ENCODE measurements at regions not wholly inside any gene's neighbourhood (a gene's known extent, or its start where the extent isn't known, plus 50 kb on each side); places are given as distances from the start of the nearest gene placed in this dataset.

DNA sequence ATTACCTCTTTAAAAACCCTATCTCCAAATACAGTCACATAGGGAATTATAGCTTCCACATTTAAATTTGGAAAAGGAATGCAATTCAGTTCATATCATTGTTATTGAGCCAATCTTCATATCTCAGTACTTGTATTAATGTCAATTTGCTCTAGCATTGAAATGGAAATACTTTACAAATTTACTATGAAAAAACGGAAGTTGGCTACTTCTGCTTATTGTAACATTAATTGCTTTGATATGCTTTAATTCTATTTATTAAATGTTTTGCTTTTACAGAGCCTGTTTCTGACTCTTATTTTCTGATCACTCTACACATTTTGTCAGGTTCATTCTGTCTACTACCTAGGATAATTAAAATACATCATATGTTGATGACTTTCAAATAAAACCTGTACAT, 412.6 kb downstream of the KCNJ3 start:
- no peak overlapping the region for H3K27ac ChIP-seq
- TF ChIP-seq, protein P1, sequence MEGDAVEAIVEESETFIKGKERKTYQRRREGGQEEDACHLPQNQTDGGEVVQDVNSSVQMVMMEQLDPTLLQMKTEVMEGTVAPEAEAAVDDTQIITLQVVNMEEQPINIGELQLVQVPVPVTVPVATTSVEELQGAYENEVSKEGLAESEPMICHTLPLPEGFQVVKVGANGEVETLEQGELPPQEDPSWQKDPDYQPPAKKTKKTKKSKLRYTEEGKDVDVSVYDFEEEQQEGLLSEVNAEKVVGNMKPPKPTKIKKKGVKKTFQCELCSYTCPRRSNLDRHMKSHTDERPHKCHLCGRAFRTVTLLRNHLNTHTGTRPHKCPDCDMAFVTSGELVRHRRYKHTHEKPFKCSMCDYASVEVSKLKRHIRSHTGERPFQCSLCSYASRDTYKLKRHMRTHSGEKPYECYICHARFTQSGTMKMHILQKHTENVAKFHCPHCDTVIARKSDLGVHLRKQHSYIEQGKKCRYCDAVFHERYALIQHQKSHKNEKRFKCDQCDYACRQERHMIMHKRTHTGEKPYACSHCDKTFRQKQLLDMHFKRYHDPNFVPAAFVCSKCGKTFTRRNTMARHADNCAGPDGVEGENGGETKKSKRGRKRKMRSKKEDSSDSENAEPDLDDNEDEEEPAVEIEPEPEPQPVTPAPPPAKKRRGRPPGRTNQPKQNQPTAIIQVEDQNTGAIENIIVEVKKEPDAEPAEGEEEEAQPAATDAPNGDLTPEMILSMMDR (IDR thresholded peaks at IDR 0.05) = no peak
- no peak for TF ChIP-seq ZFX (IDR thresholded peaks at IDR 0.05; ENCODE audit: borderline replicate concordance)

DNA sequence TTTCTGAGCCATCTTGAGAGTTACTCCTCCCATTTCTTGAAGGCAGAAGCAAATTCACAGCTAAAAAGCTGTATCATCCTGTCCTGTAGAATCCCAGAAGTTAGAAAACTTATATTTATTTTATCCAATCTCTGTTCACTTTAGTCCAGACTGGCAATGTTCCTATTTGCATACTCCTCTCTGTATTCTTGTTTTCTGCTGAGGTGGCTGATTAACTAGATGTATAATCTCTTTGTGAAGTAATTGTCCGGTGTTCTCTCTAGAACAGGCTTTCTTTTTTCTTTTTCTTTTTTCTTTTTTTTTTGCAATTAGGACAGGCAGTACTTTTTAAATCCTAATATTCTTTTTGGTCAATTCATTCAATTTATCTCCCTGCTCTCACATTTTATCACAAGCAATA, 411.0 kb downstream of the KCNJ3 start:
- TF ChIP-seq, protein P1 (IDR thresholded peaks at IDR 0.05) = no peak
- TF ChIP-seq ZFX (IDR thresholded peaks at IDR 0.05; ENCODE audit: borderline replicate concordance) = no peak
- no peak overlapping the region for H3K27ac ChIP-seq

DNA sequence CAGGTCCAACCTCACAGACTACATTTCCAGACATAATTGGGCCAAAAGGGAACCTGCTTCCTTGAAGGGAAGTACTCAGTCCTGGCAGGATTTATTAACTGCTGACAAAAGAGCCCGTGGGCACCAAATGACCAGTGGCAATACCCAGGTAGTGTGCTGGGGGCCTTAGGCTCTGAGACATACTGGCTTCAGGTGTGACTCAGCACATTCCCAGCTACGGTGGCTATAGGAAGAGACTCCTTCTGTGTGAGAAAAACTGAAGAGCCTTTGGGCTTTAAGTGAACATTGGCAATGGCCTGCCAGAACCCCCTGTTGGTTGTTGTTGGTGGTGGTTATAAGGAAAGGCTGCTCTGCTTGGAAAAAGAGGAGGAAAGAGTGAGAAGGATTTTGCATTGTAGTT, 401.8 kb downstream of the KCNJ3 start:
- no peak overlapping the region for H3K27ac ChIP-seq
- TF ChIP-seq ZFX (IDR thresholded peaks at IDR 0.05; ENCODE audit: borderline replicate concordance) = no peak
- TF ChIP-seq, protein P1 (IDR thresholded peaks at IDR 0.05) = no peak

DNA sequence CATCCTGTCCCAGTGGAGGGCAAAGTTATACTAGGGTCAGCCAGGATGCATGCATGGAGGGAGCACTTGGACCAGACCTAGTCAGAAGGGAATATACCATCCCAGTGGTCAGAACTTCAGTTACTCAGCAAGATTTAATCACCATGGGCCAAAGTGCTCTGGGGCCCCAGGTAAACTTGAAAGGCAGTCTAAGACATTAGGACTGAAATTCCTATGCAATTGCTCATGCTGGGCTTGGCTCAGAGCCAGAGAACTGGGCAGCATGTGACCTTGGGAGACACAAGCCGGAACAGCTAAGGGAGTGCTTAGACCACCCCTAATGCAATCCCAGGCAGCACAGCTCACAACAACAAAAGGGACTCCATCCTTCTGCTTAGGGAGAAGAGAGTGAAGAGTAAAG, 401.3 kb downstream of the KCNJ3 start:
- TF ChIP-seq, protein P1 (IDR thresholded peaks at IDR 0.05) = no peak
- TF ChIP-seq ZFX (IDR thresholded peaks at IDR 0.05; ENCODE audit: borderline replicate concordance) = no peak

DNA sequence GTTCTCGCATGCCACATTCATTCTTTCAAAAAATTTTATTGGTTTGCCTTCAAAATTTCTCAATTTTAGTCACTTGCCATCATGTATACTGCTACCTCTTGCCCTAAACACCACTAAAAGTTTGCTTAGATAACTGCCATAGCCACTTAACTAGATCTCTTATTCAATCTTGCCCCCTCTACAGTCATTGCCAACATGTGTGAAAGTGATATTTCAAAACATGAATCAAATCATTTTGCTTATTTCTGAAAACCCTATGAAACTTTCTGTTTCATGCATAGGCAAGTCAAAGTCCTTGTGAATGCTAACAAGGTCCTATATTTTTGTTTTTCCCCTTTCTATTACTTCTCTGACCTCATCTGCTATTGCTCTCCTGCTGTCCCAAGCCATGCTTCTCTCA, 397.1 kb downstream of the KCNJ3 start:
- H3K27ac ChIP-seq = no peak overlapping the region
- TF ChIP-seq, protein P1 (IDR thresholded peaks at IDR 0.05) = no peak
- no peak for TF ChIP-seq ZFX (IDR thresholded peaks at IDR 0.05; ENCODE audit: borderline replicate concordance)

More for the DNA sequence above, 401.3 kb downstream of the KCNJ3 start:
- no peak overlapping the region for H3K27ac ChIP-seq

DNA sequence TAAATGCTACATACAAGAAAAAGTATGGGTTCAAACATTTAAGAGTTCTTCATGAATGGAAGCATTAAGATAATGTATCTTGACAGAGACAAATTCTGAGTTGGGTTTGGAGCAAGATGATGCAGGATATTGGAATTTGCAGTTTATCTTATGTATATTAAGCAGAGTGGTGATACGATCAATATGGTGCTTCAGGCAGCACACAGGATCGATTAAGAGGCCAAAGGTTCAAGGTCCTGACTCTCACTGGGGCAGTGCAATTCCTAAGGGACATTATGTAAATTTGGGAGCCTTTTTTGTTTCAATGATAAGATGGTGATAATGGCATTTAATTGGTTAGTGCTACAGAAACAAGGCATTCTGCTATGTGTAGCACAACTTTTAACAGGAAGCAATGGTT, 381.9 kb downstream of the KCNJ3 start:
- H3K27ac ChIP-seq = no peak overlapping the region
- TF ChIP-seq, protein P1 (IDR thresholded peaks at IDR 0.05) = no peak
- TF ChIP-seq ZFX (IDR thresholded peaks at IDR 0.05; ENCODE audit: borderline replicate concordance) = no peak

DNA sequence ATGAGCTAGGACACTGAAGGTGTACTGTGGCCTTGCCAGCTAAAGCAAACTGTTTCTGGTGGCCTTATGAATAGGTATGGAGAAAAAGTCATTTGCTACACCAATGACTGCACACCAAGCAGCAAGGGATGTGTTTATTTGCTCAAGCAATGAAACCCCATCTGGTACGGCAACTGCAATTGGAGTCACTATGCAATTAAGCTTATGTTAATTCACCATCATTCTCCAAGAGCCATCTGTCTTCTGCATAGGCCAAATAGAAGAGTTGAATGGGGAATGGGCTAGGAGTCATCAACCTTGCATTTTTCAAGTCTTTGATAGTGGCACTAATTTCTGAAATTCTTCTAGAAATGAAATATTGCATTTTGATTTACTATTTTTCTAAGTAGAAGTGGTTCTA, 372.0 kb downstream of the KCNJ3 start:
- TF ChIP-seq, protein P1 (IDR thresholded peaks at IDR 0.05) = no peak
- no peak for TF ChIP-seq ZFX (IDR thresholded peaks at IDR 0.05; ENCODE audit: borderline replicate concordance)
- H3K27ac ChIP-seq = no peak overlapping the region
